ENCODE measurements at regions not wholly inside any gene's neighbourhood (a gene's known extent, or its start where the extent isn't known, plus 50 kb on each side); places are given as distances from the start of the nearest gene placed in this dataset.

DNA sequence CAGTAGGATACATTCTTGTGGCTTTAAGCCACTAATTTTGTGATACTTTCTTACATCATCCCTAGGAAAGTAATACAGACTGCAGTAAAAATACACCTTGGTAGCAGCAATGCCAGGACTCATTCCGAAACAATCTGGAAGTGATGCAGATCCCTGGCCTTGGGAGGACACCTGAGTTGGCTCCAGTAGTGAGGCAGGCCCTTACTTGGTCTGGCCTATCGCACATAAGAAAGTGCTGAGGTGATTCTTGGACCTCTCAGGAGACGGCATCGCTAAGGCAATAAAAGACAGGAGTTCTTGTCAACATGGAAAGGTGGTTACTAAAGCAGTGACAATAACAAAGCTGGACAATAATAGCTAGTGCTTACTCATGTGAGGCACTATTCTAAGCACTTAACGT, 126.5 kb downstream of the SUCNR1 start:
- ATAC-seq = no peak

DNA sequence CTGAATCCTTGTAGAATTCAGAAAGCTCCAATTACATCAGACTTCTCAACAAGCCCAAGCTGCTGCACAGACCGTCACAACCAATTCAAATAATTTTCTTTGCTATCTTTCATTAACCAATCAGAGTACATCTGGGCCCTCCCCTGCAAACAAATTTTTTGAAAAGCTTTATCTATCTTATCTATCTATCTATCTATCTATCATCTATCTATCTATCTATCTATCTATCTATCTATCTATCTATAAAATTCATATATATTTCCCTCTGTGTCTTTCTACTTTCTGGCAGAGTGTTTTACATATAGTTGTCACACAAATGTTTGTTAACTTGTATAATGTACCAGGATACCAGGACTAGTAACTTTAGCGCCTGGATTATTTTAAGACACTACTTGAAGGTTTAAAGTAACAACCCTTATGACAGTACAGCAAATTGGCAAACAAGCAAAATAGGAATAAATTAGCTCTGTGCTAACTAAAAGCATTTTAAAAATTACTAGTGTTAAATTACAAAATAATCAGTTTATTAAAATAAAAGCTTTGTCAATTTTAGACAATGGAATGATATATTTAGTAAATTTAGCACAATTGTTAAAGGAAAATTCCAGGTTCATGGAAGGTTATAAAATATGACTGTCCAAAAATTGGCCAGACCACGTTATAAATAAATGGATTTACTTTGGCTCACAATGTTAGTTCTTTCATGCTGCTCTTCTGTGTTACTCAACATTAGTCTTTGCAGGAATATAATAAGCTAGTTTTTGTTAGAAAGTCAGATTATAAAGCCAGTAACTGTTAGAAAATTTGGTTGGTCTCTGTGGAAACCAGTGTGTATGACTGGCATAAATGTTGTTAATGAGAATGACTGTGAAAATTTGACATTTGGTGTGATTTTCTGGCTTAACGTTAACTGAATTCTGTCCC, 138.6 kb downstream of the SUCNR1 start:
- H3K27ac ChIP-seq = no peak overlapping the region
- no peak overlapping the region for H3K4me3 ChIP-seq
- DNase-seq (no peak), ATAC-seq (no peak), FAIRE-seq (no peak)
- intact Hi-C loops (cut with DNase I) = no loop called here
- TF ChIP-seq, protein P1, sequence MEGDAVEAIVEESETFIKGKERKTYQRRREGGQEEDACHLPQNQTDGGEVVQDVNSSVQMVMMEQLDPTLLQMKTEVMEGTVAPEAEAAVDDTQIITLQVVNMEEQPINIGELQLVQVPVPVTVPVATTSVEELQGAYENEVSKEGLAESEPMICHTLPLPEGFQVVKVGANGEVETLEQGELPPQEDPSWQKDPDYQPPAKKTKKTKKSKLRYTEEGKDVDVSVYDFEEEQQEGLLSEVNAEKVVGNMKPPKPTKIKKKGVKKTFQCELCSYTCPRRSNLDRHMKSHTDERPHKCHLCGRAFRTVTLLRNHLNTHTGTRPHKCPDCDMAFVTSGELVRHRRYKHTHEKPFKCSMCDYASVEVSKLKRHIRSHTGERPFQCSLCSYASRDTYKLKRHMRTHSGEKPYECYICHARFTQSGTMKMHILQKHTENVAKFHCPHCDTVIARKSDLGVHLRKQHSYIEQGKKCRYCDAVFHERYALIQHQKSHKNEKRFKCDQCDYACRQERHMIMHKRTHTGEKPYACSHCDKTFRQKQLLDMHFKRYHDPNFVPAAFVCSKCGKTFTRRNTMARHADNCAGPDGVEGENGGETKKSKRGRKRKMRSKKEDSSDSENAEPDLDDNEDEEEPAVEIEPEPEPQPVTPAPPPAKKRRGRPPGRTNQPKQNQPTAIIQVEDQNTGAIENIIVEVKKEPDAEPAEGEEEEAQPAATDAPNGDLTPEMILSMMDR (IDR thresholded peaks at IDR 0.05) = no peak
- 72 to 78% methylated on average over 4 of the region's 4 CpGs for WGBS, 2 donors
- no peaks in the 10 kb centered on the region for H3K27me3 ChIP-seq
- no peaks in the 10 kb centered on the region for H3K36me3 ChIP-seq
- no peaks in the 10 kb centered on the region for H3K9me3 ChIP-seq
- H3K4me1 ChIP-seq = no peaks in the 10 kb centered on the region

More for the DNA sequence above, 126.5 kb downstream of the SUCNR1 start:
- no peaks in the 10 kb centered on the region for H3K4me1 ChIP-seq
- H3K9me3 ChIP-seq = no peaks in the 10 kb centered on the region
- no peak for DNase-seq
- intact Hi-C loops (cut with DNase I) = no loop called here
- no peak for FAIRE-seq
- no peak overlapping the region for H3K27ac ChIP-seq
- peaks cover 0 to 3% (median 0%) of the 10 kb centered on the region in 4 donors for H3K27me3 ChIP-seq
- no peak overlapping the region for H3K4me3 ChIP-seq
- 80 to 85% methylated on average over 5 of the region's 5 CpGs for WGBS, 2 donors
- no peaks in the 10 kb centered on the region for H3K36me3 ChIP-seq
- TF ChIP-seq, protein P1 (IDR thresholded peaks at IDR 0.05) = no peak

DNA sequence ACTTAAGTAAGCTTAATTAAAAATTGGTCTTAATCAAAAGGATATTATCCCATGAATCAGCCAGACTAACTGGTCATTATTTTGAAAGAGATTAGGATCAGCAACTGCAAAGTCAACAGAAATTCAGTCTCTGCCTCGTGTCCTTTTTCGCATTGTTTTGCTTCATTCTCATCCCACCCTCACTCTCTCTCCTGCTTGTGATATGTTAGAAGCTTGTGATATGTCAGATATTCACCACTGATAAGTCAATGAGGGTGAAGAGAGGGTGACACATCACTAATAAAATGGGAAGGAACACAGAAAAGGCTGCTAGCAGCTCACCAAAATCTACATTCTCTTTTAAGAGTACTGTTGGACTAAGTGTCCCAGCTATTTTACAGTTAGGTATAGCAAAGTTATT, 146.1 kb downstream of the SUCNR1 start:
- FAIRE-seq (no peak), ATAC-seq (no peak), DNase-seq (no peak)
- Histone ChIP-seq H3K4me3 (no peak overlapping the region), H3K4me1 (no peaks in the 10 kb centered on the region), H3K27ac (no peak overlapping the region), H3K27me3 (no peaks in the 10 kb centered on the region), H3K36me3 (no peaks in the 10 kb centered on the region), H3K9me3 (no peaks in the 10 kb centered on the region)
- 53 to 59% methylated on average over 2 of the region's 2 CpGs for WGBS, 2 donors
- TF ChIP-seq, protein P1 (IDR thresholded peaks at IDR 0.05) = no peak
- intact Hi-C loops (cut with DNase I) = no loop called here

DNA sequence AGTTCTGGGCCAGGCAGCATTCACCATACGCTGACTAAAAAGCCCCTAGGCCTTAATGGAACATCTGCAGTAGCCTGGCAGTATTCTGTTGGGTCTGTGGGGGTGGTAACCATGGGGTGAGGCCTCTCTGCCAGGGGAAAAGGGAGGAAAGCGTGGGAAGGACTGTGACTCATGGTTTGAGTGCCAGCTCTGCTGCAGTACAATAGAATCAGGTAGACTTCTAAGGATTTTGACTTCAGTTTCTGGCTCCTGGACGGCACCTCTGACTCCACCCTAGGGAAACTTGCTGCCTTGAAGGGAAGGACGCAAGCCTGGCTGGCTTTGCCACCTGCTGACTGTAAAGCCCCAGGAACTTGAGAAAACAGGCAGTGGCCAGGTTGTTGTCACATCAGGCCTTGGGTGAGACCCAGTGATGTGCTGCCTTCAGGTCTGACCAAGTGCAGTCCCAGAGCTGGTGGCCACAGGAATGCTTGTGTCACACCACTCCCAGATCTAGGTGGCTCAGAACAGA, 148.6 kb downstream of the SUCNR1 start:
- DNase-seq (no peak), ATAC-seq (no peak), FAIRE-seq (no peak)
- H3K27ac ChIP-seq = no peak overlapping the region
- intact Hi-C loops (cut with DNase I) = no loop called here
- TF ChIP-seq, protein P1 (IDR thresholded peaks at IDR 0.05) = no peak
- H3K27me3 ChIP-seq = no peaks in the 10 kb centered on the region
- no peak overlapping the region for H3K4me3 ChIP-seq
- no peaks in the 10 kb centered on the region for H3K4me1 ChIP-seq
- WGBS, 2 donors = 89 to 91% methylated on average over 4 of the region's 4 CpGs
- H3K36me3 ChIP-seq = no peaks in the 10 kb centered on the region
- no peaks in the 10 kb centered on the region for H3K9me3 ChIP-seq

- ATAC-seq (no peak), FAIRE-seq (no peak), DNase-seq (no peak)
- Histone ChIP-seq H3K36me3 (no peaks in the 10 kb centered on the region), H3K27me3 (no peaks in the 10 kb centered on the region), H3K4me3 (no peak overlapping the region), H3K9me3 (no peaks in the 10 kb centered on the region), H3K27ac (no peak overlapping the region), H3K4me1 (no peaks in the 10 kb centered on the region)
- TF ChIP-seq, protein P1 (IDR thresholded peaks at IDR 0.05) = no peak
- WGBS, 2 donors = 68 to 71% methylated on average over 5 of the region's 5 CpGs
- intact Hi-C loops (cut with DNase I) = no loop called here
Observed at GRCh38 chr3:152026033-152026556, 152.7 kb downstream of the SUCNR1 start.
